C4-2B (cell line): ENCODE measurements at regions not wholly inside any gene's neighbourhood (a gene's known extent, or its start where the extent isn't known, plus 50 kb on each side); places are given as distances from the start of the nearest gene placed in this dataset.

ENCODE experiments used
- H3K27ac ChIP-seq: fragments of 450-650 bp; 2 replicates; pipeline ENCODE4 v1.5.1; 2017
- CTCF ChIP-seq: fragments of 450-650 bp; conservative IDR thresholded peaks from 2 replicates; pipeline ENCODE4 v1.5.1; 2017; ENCODE audit warnings: mild to moderate bottlenecking
- ZFX ChIP-seq: fragments of 450-650 bp; IDR thresholded peaks from 2 replicates; pipeline ENCODE4 v1.6.1; 2017

GRCh38 chr2:224158831-224159230, 119.7 kb upstream of the SERPINE2 start:
- H3K27ac ChIP-seq = no peak overlapping the region
- TF ChIP-seq CTCF (no peak), ZFX (no peak)

GRCh38 chr2:224158061-224158460, 119.0 kb upstream of the SERPINE2 start:
- TF ChIP-seq ZFX = no peak
- TF ChIP-seq CTCF = no peak
- no peak overlapping the region for H3K27ac ChIP-seq

- TF ChIP-seq CTCF (no peak), ZFX (no peak)
- H3K27ac ChIP-seq = no peak overlapping the region
Observed at GRCh38 chr2:224157655-224158054, 118.6 kb upstream of the SERPINE2 start.

GRCh38 chr2:224156436-224156835, 117.3 kb upstream of the SERPINE2 start:
- no peak overlapping the region for H3K27ac ChIP-seq
- no peak for TF ChIP-seq ZFX
- TF ChIP-seq CTCF = no peak

- TF ChIP-seq CTCF (no peak), ZFX (no peak)
- no peak overlapping the region for H3K27ac ChIP-seq
Observed at GRCh38 chr2:224155896-224156295, 116.8 kb upstream of the SERPINE2 start.

GRCh38 chr2:224155371-224155770, 116.3 kb upstream of the SERPINE2 start:
- TF ChIP-seq CTCF (no peak), ZFX (no peak)
- H3K27ac ChIP-seq = no peak overlapping the region

- no peak overlapping the region for H3K27ac ChIP-seq
- no peak for TF ChIP-seq ZFX
- no peak for TF ChIP-seq CTCF
Observed at GRCh38 chr2:224151680-224152310, 112.7 kb upstream of the SERPINE2 start.
